GM18505 (cell line): ENCODE measurements at regions not wholly inside any gene's neighbourhood (a gene's known extent, or its start where the extent isn't known, plus 50 kb on each side); places are given as distances from the start of the nearest gene placed in this dataset.
A peak's percentile ranks its signal among the peaks of the same experiment; 100 is the strongest.

Experiments used
- ATAC-seq: cut with Tn5 transposase; IDR thresholded peaks from one replicate; pipeline ENCODE4 v1.9.1; 2021; ENCODE audit not compliant: unreplicated experiment
- POLR2A ChIP-seq: IDR thresholded peaks from 4 replicates; pipeline ENCODE4 v1.6.1; 2011; ENCODE audit warnings: borderline replicate concordance; ENCODE audit not compliant: insufficient read depth, insufficient read length; ENCODE audit errors: extremely low read depth

DNA sequence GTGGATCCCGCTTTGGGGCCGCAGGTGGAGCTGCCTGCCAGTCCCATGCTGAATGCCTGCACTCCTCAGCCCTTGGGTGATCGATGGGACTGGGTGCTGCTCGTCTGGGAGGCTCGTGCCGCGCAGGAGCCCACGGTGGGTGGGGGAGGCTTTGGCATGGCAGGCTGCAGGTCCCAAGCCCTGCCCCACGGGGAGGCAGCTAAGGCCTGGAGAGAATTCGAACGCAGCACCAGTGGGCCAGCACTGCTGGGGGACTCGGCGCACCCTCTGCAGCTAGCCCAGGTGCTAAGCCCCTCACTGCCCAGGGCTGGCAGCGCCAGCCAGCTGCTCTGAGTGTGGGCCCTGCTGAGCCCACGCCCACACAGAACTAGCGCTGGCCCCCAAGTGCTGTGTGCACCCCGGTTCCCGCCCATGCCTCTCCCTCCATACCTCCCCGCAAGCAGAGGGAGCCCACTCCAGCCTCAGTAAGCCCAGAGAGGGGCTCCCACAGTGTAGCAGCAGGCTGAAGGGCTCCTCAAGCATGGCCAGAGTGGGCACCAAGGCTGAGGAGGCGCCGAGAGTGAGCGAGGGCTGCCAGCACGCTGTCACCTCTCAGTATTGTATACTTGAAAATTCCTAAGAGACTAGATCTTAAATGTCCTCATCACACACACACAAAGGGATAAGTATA, 1654.2 kb upstream of the SLC39A10 start:
- TF ChIP-seq POLR2A = no peak
- ATAC-seq = no peak

DNA sequence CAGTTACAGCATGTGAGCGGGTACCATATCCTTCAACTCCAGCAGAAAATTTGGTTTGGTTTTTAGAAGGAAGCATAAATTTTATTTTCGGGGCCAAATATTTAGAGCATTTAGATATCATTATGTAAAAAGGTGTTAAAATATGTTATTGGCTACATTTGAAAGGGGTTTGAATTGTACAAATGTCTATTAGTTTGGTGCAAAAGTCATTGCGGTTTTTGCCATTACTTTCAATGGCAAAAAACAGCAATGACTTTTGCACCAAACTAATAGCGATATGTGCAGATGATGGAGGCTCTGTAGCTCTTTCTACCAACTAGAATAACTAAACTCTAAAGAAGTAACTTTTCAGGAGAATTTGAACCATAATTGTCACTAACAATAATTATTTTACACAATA, 1666.2 kb upstream of the SLC39A10 start:
- no peak for TF ChIP-seq POLR2A
- no peak for ATAC-seq

DNA sequence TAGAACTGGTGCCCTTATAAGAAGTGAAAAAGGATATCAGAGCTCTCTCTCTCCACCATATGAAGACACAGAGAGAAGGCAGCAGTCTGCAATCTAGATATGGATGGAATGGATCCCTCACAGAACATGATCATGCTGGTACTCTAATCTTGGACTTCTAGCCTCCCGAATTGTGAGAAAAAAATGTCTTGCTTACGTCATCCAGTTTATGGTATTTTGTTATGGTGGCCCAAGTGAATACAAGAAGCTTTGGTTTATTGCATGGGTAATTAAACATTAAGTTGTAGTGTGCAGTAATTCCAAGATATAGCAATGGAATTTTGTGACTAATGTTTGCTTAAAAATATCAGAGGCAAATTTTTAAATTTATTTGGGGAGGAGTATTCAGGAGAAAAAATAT, 1667.4 kb upstream of the SLC39A10 start:
- ATAC-seq = no peak
- no peak for TF ChIP-seq POLR2A

DNA sequence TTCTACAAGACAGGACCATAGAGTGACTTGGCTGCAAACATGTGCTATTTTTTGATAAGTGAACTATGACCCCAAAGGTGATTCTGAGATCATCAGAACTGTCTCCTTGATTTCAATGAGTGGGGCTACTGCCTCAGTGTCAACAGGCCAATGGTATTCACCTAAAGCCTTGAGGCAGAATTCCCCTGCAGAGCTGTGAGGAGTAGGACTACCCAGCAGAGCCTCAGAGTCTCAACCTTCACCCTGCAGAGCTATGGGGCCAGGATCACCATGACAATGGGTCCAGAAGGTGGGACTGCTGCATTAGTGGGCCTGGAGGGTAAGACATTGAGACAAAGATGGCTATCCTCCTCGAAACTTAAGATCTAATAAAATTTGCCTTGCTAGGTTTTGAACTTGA, 1668.2 kb upstream of the SLC39A10 start:
- ATAC-seq = no peak
- TF ChIP-seq POLR2A = no peak

DNA sequence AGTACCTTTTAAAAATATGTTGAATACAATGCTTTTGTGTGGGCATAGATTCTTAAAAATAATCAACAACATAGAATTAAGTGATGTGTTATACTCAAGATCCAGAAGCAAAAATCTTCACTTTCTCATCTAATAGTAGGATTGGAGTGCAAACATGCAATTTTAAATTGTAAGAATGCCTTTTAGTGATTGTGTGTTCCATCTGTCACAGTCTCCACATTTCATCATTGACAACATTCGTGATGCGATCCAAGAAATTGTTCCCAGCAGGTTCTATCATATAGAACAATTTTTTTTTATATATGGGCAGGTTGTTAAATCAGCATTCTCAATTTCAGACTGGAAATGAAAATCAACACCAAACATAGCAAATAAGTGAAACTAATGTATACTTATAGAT, 1671.8 kb upstream of the SLC39A10 start:
- no peak for TF ChIP-seq POLR2A
- ATAC-seq = no peak

DNA sequence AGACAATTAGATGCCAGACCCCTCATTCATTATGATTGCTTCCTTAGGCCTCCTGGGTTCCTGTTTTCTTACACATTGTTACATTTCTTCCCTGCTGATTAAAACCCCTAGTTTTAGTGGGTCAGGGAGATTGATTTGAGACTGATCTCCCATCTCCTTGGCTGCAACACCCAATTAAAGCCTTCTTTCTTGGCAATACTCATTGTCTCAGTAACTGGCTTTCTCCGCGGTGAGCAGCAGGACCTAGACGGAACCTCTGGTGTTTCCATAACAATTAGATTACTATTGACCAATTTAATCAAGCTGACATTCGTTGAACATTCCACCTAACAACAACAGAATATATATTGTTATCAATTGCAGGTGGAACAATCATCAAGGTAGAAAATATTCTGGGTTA, 1676.4 kb upstream of the SLC39A10 start:
- no peak for ATAC-seq
- TF ChIP-seq POLR2A = no peak

DNA sequence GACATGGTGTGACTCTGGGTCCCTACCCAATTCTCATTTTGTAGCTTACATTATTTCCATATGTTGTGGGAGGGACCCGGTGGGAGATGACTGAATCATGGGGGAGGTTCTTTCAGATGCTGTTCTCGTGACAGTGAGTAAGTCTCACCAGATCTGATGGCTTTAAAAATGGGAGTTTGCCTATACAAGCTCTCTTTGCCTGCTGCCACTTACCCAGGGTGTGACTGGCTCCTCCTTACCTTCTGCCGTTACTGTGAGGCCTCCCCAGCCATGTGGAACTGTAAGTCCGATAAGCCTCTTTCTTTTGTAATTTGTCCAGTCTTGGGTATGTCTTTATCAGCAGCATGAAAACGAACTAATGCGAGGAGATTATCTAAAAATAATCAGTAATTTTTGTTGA, 1683.2 kb upstream of the SLC39A10 start:
- no peak for TF ChIP-seq POLR2A
- ATAC-seq = no peak

DNA sequence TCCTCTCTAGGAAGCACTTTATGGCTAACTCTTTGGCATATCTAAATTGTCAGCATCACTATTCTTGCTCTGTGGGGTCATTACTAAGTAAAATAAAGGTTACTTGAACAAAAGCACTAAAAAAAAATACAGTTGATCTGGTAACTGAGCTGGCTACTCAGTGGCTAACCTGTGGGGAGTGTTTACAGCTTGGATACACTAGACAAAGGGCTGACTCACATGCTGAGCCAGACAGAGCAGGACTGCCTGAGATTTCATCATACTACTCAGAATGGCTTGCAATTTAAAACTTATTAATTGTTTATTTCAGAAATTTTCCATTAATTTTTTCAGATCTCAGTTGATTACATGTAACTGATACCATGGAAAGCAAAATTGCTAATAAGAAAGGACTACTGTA, 1690.4 kb upstream of the SLC39A10 start:
- no peak for ATAC-seq
- TF ChIP-seq POLR2A = no peak

DNA sequence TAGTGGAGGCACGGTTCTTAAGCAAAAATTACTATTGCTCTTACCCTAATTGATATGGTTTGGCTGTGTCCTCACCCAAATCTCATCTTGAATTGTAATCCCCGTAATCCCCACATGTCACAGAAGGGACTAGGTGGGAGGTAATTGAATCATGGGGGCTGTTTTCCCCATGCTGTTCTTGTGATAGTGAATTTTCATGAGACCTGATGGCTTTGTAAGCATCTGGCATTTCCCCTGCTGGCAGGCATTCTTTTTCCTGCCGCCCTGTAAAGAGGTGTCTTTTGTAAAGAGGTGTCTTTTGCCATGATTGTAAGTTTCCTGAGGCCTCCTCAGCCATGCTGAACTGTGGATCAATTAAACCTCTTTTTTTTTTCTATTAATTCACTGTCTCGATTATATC, 1691.8 kb upstream of the SLC39A10 start:
- TF ChIP-seq POLR2A = no peak
- no peak for ATAC-seq

DNA sequence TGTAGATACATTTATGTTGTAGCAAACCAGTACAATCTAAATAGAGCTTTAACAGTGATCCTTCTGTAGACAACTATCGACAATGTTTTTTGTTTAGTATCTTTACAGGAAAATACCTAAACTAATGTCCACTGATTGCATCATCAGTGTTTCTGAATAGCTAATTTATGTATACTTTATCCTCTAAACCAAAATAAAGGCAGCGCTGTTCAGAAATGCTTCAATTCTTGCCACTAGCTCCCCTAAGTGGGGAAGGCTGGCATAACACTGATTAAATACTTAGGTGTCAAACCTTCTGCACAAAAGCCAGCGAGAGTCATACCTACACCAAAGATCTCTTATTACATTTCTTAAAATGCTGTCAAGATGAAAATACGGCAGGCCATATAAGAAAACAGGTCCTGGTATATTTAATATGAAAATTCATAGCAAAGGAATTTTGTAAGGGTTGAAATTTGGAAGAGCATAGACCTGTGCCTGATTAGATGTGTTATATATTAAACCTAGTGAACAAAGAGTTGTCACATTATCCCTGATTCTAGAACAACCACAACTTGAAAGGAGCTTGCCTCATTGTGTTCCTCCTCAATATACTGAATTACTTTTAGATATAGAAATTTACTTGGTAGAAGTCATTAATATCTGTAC, 1693.4 kb upstream of the SLC39A10 start:
- ATAC-seq = peak; percentile 79
- no peak for TF ChIP-seq POLR2A

DNA sequence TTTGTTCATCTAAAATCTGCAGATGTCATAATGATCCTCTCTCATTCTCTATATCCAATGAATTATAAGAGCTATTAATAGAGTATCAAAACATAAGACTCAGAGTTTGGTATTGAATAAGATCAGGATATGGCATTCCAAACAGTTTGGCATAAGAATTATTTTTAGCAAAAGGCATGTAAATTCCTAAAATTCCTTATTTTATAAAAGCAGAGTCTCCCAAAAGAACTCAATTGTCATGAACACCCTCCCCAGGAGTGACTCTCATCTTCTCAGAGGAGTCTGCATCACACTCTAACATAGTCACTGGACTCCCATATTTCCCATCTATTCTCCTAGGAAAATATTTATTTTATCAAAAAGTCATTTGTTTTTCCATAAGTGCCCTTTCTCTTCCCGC, 1710.2 kb upstream of the SLC39A10 start:
- ATAC-seq = no peak
- no peak for TF ChIP-seq POLR2A

DNA sequence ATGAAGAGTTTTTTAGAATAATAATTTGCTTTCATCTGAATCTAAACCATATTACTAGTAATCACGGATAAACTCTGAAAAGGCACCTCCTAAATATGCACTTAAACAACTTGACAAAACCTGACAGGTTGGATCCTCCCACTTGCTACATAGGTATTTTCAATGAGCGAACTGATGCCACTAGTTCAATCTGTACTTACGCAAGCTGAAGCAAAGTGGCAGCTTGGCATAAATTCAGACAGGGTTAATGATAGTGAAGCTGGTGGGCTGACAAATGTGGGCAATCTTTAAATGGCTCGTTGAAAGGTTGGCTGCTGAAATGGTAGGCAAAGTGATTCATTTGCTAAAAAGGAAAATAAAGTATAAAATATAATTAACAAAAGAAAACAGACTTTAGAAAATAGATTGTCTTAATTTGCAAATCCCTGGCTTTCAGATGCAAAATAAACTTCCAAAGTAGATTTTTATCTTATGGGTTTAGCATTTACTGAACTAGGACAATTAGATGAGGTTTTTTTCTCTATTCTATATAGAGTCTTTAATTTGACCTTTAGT, 1713.5 kb upstream of the SLC39A10 start:
- TF ChIP-seq POLR2A = no peak
- ATAC-seq = no peak

DNA sequence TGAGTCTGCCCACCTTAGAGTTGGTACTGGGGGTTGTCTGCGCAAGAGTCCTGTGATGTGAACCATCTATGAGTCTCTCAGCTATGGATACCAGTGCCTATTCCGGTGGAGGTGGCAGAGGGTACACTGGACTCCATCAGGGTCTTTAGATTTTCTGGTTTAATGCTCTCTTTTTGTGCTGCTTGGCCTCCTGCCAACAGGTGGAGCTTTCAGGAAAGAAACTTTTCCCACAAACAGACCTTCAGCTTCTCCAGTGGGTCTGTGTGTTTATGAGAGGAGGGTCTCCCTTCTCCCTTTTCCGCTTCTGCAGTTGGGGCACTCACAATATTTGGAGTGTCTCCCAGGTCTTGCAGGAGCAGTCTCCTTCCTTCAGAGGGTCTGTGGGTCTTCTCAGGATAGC, 1721.9 kb upstream of the SLC39A10 start:
- no peak for TF ChIP-seq POLR2A
- ATAC-seq = no peak

DNA sequence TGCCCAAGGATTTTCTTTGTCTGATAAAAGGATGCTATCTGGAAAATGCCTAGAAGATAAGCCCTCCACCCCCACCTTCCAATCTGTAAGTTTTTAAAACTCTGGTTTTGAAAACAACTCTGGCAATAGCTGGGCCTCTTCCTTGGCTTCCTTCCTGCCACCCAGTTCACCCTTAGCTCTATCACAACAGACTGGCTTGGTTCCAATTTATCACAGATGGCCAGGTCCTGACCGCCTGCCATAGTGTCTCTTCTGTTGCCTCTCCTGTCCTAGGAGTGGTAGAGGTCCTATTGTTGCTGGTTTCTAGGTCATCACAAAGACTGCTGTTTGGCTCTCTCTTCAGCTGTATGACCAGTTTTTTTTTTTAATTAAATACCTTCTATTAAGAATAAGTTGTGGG, 1727.9 kb upstream of the SLC39A10 start:
- no peak for TF ChIP-seq POLR2A
- no peak for ATAC-seq
